Gastrocnemius medialis (tissue), 4 donors: ENCODE measurements at regions not wholly inside any gene's neighbourhood (a gene's known extent, or its start where the extent isn't known, plus 50 kb on each side); places are given as distances from the start of the nearest gene placed in this dataset.

Experiments used
- ATAC-seq, 2 donors: fragments of 150-250 bp; one replicate each; pipeline ENCODE4 v1.9.1; 2016
- DNase-seq, 2 donors: peaks; one replicate each; pipeline ENCODE4 v3.0.0-alpha.2; 2019
- H3K27ac ChIP-seq, 4 donors: fragments of 200-600 bp; sonication (generic); 1 replicate in 1 of 4; 2 replicates in 3 of 4; pipeline ENCODE4 v1.5.1; 2016 to 2018; ENCODE audit warnings: mild to moderate bottlenecking in 2 of 4, moderate library complexity in 1 of 4
- H3K27me3 ChIP-seq, 3 donors: fragments of 200-600 bp; sonication (generic) in 2 of 3; 1 replicate in 1 of 3; 2 replicates in 2 of 3; pipeline versions ENCODE4 v1.5.1 to v1.6.0; 2016 to 2019; ENCODE audit warnings: mild to moderate bottlenecking in 1 of 3, moderate library complexity in 1 of 3
- H3K36me3 ChIP-seq, 2 donors: fragments of 200-600 bp; sonication (generic) in 1 of 2; one replicate each; pipeline ENCODE4 v1.5.1; 2017 to 2018
- H3K4me1 ChIP-seq, 2 donors: fragments of 200-600 bp; sonication (generic) in 1 of 2; one replicate each; pipeline ENCODE4 v1.5.1; 2016 to 2017; ENCODE audit warnings: mild to moderate bottlenecking in 2 of 2
- H3K4me3 ChIP-seq, 4 donors: fragments of 200-600 bp; sonication (generic) in 3 of 4; 1 replicate in 1 of 4; 2 replicates in 3 of 4; pipeline ENCODE4 v1.5.1; 2016 to 2019; ENCODE audit warnings: mild to moderate bottlenecking in 2 of 4
- H3K9me3 ChIP-seq, 3 donors: fragments of 200-600 bp; sonication (generic) in 2 of 3; 1 replicate in 1 of 3; 2 replicates in 2 of 3; pipeline ENCODE4 v1.5.1; 2016 to 2019
- CTCF ChIP-seq, 5 experiments: fragments of 450-650 bp in 3 of 5; fragments of 200-600 bp in 2 of 5; sonication (generic) in 2 of 5; IDR thresholded peaks in 4 of 5; conservative IDR thresholded peaks in 1 of 5; 1 replicate in 4 of 5; 2 replicates in 1 of 5; pipeline ENCODE4 v1.5.1; 2016 to 2019; ENCODE audit warnings: antibody characterized with exemption in 5 of 5, mild to moderate bottlenecking in 3 of 5, moderate library complexity in 3 of 5
- POLR2A ChIP-seq, 2 donors: fragments of 450-650 bp; IDR thresholded peaks; one replicate each; pipeline ENCODE4 v1.6.1; 2017; ENCODE audit warnings: antibody characterized with exemption in 2 of 2, mild to moderate bottlenecking in 2 of 2, moderate library complexity in 2 of 2
- in situ Hi-C, 4 donors: fragments of 200-750 bp; cut with MboI; loops; one replicate each; pipeline versions ENCODE4 v1.15.0 to v1.8.0; 2017; ENCODE audit warnings: low sequenced_read_pairs in 4 of 4
- intact Hi-C: fragments of 100-400 bp; cut with DNase I; formaldehyde crosslinking; loops from one replicate; pipeline ENCODE4 v1.15.1; 2023; ENCODE audit warnings: low total_unique reads

GRCh38 chr2:209340522-209340921 is 83.3 kb upstream of the MAP2 start:
- intact Hi-C loops (no loop called here), in situ Hi-C loops (loop anchor here in 1 of 4 donors (25.0 kb wide), 2 partner anchors 247 to 622 kb away; no protein-coding TSS in a partner anchor)
- Histone ChIP-seq H3K9me3 (no peaks in the 10 kb centered on the region), H3K27ac (no peak overlapping the region), H3K36me3 (no peaks in the 10 kb centered on the region), H3K4me3 (no peak overlapping the region), H3K27me3 (no peaks in the 10 kb centered on the region), H3K4me1 (no peaks in the 10 kb centered on the region)
- TF ChIP-seq CTCF (IDR thresholded peaks at IDR 0.05 in 4 of 5, conservative IDR thresholded peaks at IDR 0.05 in 1 of 5) (no peak), POLR2A (IDR thresholded peaks at IDR 0.05) (no peak)
- DNase-seq (no peak), ATAC-seq (no peak)

GRCh38 chr2:209344349-209344748 is 79.5 kb upstream of the MAP2 start:
- in situ Hi-C loops (loop anchor here in 1 of 4 donors (25.0 kb wide), 2 partner anchors 243 to 618 kb away; no protein-coding TSS in a partner anchor), intact Hi-C loops (no loop called here)
- Histone ChIP-seq H3K27ac (no peak overlapping the region), H3K27me3 (no peaks in the 10 kb centered on the region), H3K4me3 (no peak overlapping the region), H3K4me1 (no peaks in the 10 kb centered on the region), H3K36me3 (no peaks in the 10 kb centered on the region), H3K9me3 (no peaks in the 10 kb centered on the region)
- no peak for TF ChIP-seq CTCF (IDR thresholded peaks at IDR 0.05 in 4 of 5, conservative IDR thresholded peaks at IDR 0.05 in 1 of 5)
- TF ChIP-seq POLR2A (IDR thresholded peaks at IDR 0.05) = no peak
- ATAC-seq (no peak), DNase-seq (no peak)

GRCh38 chr2:209348433-209348832 is 75.4 kb upstream of the MAP2 start:
- intact Hi-C loops (no loop called here), in situ Hi-C loops (loop anchor here in 1 of 4 donors (25.0 kb wide), 2 partner anchors 239 to 614 kb away; no protein-coding TSS in a partner anchor)
- ATAC-seq = no peak
- Histone ChIP-seq H3K36me3 (no peaks in the 10 kb centered on the region), H3K27me3 (no peaks in the 10 kb centered on the region), H3K9me3 (no peaks in the 10 kb centered on the region), H3K27ac (no peak overlapping the region), H3K4me3 (no peak overlapping the region), H3K4me1 (no peaks in the 10 kb centered on the region)
- TF ChIP-seq POLR2A (IDR thresholded peaks at IDR 0.05) = no peak
- no peak for TF ChIP-seq CTCF (IDR thresholded peaks at IDR 0.05 in 4 of 5, conservative IDR thresholded peaks at IDR 0.05 in 1 of 5)
- no peak for DNase-seq

- H3K9me3 ChIP-seq = no peaks in the 10 kb centered on the region
- H3K36me3 ChIP-seq = no peaks in the 10 kb centered on the region
- intact Hi-C loops = no loop called here
- ATAC-seq (no peak), DNase-seq (no peak)
- no peak overlapping the region for H3K27ac ChIP-seq
- TF ChIP-seq POLR2A (IDR thresholded peaks at IDR 0.05) (no peak), CTCF (IDR thresholded peaks at IDR 0.05 in 4 of 5, conservative IDR thresholded peaks at IDR 0.05 in 1 of 5) (no peak)
- no peaks in the 10 kb centered on the region for H3K27me3 ChIP-seq
- no peak overlapping the region for H3K4me3 ChIP-seq
- in situ Hi-C loops = no loop called here
- no peaks in the 10 kb centered on the region for H3K4me1 ChIP-seq
Observed at GRCh38 chr2:209351636-209352035, 72.2 kb upstream of the MAP2 start.

- intact Hi-C loops = no loop called here
- ATAC-seq (no peak), DNase-seq (no peak)
- TF ChIP-seq CTCF (IDR thresholded peaks at IDR 0.05 in 4 of 5, conservative IDR thresholded peaks at IDR 0.05 in 1 of 5) = no peak
- no peak for TF ChIP-seq POLR2A (IDR thresholded peaks at IDR 0.05)
- no peak overlapping the region for H3K4me3 ChIP-seq
- H3K9me3 ChIP-seq = no peaks in the 10 kb centered on the region
- H3K27me3 ChIP-seq = no peaks in the 10 kb centered on the region
- H3K4me1 ChIP-seq = no peaks in the 10 kb centered on the region
- H3K27ac ChIP-seq = no peak overlapping the region
- no peaks in the 10 kb centered on the region for H3K36me3 ChIP-seq
- in situ Hi-C loops = no loop called here
Observed at GRCh38 chr2:209358992-209359391, 64.9 kb upstream of the MAP2 start.
